ENCODE measurements at regions not wholly inside any gene's neighbourhood (a gene's known extent, or its start where the extent isn't known, plus 50 kb on each side); places are given as distances from the start of the nearest gene placed in this dataset.

DNA sequence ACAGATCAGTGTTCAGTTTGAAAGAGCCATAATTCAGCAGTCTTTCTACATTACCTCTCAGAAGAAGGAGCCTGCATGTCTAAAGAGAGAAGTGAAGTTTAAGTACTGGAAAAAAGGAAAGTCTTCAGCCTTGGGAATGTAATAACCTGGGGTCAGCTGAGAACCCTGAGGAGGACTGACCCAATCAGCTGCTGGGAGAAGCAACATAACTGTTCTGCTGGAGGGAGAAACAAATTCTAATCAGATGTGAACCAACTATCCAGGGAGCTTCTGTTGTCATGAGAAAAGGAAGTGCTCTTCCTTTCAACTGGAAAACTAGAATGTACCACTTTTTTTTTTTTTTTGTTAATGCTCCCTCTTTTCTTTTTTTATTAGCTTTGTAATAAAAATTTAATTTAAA is 64.5 kb upstream of the PDE5A start:
- TF ChIP-seq, protein P1, sequence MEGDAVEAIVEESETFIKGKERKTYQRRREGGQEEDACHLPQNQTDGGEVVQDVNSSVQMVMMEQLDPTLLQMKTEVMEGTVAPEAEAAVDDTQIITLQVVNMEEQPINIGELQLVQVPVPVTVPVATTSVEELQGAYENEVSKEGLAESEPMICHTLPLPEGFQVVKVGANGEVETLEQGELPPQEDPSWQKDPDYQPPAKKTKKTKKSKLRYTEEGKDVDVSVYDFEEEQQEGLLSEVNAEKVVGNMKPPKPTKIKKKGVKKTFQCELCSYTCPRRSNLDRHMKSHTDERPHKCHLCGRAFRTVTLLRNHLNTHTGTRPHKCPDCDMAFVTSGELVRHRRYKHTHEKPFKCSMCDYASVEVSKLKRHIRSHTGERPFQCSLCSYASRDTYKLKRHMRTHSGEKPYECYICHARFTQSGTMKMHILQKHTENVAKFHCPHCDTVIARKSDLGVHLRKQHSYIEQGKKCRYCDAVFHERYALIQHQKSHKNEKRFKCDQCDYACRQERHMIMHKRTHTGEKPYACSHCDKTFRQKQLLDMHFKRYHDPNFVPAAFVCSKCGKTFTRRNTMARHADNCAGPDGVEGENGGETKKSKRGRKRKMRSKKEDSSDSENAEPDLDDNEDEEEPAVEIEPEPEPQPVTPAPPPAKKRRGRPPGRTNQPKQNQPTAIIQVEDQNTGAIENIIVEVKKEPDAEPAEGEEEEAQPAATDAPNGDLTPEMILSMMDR (conservative IDR thresholded peaks at IDR 0.05; ENCODE audit: low read depth, low read length): no peak
- no peak for TF ChIP-seq POLR2A (IDR thresholded peaks at IDR 0.05; ENCODE audit: low read depth, low read length)
- TF ChIP-seq RFX5 (IDR thresholded peaks at IDR 0.05; ENCODE audit: low read depth, low read length): no peak
- no peak for TF ChIP-seq BHLHE40 (IDR thresholded peaks at IDR 0.05; ENCODE audit: low read depth, low read length)
- TF ChIP-seq, protein P2, sequence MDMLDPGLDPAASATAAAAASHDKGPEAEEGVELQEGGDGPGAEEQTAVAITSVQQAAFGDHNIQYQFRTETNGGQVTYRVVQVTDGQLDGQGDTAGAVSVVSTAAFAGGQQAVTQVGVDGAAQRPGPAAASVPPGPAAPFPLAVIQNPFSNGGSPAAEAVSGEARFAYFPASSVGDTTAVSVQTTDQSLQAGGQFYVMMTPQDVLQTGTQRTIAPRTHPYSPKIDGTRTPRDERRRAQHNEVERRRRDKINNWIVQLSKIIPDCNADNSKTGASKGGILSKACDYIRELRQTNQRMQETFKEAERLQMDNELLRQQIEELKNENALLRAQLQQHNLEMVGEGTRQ (IDR thresholded peaks at IDR 0.05; ENCODE audit: low read depth, low read length): no peak
- no peak for TF ChIP-seq CHD1 (IDR thresholded peaks at IDR 0.05; ENCODE audit: low read depth, low read length)
- TF ChIP-seq SMC3 (IDR thresholded peaks at IDR 0.05; ENCODE audit: low read depth, low read length): no peak
- no peak for TF ChIP-seq MAZ (IDR thresholded peaks at IDR 0.05; ENCODE audit: borderline replicate concordance, low read depth, low read length)
